ENCODE measurements at regions not wholly inside any gene's neighbourhood (a gene's known extent, or its start where the extent isn't known, plus 50 kb on each side); places are given as distances from the start of the nearest gene placed in this dataset.
"Not testable (repeated sequence)": the region's sequence is repeated elsewhere in the genome, so short reads cannot be mapped to it uniquely, and the experiment has no call there.

- DNase-seq, result no peak
Observed at GRCh38 chr4:73348185-73348584, 55.9 kb upstream of the ALB start.

- no peak for DNase-seq
Observed at GRCh38 chr4:73347497-73347896, 56.6 kb upstream of the ALB start.

- no peak for DNase-seq
Observed at GRCh38 chr4:73345399-73345975, 58.6 kb upstream of the ALB start.

DNA sequence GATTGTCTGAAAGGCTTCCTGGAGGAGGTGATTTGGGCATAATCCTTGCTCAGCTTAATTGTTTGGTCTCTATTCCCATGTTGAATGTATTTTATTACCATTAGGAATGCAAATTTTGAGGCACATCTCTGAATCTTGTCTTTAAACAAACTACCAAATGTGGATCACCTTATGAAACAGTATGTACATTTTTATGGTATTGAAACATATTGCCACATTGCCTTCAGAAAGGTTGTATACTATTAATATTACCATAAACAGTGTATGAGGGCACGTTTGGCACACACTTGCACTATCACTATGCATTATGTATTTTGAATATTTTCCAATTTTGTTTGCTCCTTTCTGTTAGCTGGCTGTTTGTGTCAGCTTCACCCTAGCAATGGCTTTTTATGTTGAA, 60.0 kb upstream of the ALB start:
- no peak for DNase-seq

DNA sequence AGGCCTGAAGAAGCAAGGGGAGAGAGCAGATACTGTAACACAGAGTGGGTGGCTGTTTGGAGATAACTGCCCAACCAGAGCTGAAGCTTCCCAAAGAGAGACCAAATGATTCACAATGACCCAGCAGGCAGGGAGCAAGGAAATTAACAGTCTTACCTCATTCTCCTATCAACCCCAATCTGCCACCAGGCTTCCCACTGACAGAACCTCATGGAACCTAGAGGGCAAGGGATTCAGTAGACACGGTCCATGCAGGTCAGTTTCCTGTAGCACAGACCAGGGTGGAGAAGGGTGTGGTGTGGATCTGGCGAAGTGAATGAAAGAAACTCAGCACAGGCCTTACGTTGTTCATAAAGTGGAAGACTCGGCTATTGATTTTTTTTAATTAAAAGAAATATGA, 60.7 kb upstream of the ALB start:
- DNase-seq, result no peak

GRCh38 chr4:73341454-73341853, 62.6 kb upstream of the ALB start:
- peak; percentile 28 for DNase-seq

GRCh38 chr4:73340917-73341316, 63.2 kb upstream of the ALB start:
- no peak for DNase-seq

DNA sequence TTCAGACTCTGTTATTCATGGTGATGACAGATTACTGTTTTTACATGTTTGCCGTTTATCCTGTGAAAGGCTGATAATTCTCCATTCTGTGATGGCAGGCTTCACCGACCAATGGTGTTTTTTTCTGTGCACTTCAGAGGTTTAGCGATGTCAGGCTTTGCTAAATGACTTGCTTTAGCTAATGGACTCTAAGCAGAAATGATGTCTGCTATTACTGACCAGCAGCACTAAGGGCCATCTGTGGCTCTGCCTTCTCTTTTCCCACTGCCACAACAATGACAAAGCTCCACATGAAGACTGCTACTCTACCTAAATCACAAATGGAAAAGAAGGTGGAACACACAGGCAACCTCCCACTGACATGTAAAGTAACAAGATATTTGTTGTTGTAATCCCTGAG, 68.4 kb upstream of the ALB start:
- no peak for DNase-seq

- not testable (repeated sequence) for DNase-seq
Observed at GRCh38 chr4:73332012-73332411, 72.1 kb upstream of the ALB start.

- no peak for DNase-seq
Observed at GRCh38 chr4:73329300-73329699, 70.7 kb upstream of the ANKRD17 start.

- DNase-seq, result not testable (repeated sequence)
Observed at GRCh38 chr4:73325776-73326175, 67.2 kb upstream of the ANKRD17 start.

- no peak for DNase-seq
Observed at GRCh38 chr4:73317092-73317491, 58.5 kb upstream of the ANKRD17 start.

GRCh38 chr4:73315091-73315490, 56.5 kb upstream of the ANKRD17 start:
- DNase-seq, result no peak

GRCh38 chr4:73312967-73313366, 54.4 kb upstream of the ANKRD17 start:
- DNase-seq, result no peak

DNA sequence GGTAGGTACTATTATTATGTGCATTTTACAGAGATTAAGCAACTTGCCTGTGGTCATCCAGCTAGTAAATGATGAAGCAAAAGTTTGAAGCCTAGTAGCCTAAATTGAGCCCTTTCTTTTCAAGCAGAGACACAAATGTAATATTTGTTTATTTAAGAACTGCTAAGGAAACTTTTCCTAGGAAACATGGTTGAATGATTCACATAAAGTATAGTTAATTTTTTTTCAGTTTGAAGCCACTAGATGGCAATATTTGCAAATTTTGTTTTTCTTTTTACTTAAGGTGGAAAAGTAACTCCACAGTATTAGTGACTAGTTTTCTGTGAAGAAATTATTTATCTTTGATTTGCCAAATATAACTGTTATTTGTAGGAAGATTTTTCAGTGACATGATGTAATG, 52.8 kb upstream of the ANKRD17 start:
- DNase-seq, result no peak

DNA sequence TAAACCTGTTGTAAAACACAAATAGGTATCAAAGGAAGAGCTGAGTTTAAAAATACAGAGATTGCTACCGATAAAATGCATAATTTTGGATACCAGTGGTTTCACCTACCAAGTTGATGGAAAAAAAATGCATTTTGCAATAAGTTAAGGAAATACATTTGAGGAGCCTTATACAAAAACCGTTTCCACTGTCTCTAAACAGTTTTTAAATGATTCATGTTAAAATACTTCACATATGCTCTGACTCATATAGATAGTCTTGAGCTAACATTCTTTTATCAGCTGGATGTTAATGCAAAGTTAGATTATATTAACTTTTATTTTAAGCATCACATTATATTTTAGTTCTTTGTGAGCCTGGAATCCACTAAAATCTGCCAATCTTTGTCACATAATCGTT, 50.6 kb upstream of the ANKRD17 start:
- no peak for DNase-seq
